ENCODE measurements at regions not wholly inside any gene's neighbourhood (a gene's known extent, or its start where the extent isn't known, plus 50 kb on each side); places are given as distances from the start of the nearest gene placed in this dataset.

- Histone ChIP-seq H3K9me3 (ENCODE audit: low read length) (no peaks in the 10 kb centered on the region), H4K20me1 (ENCODE audit: insufficient read depth, low read length) (no peaks in the 10 kb centered on the region), H2AFZ (ENCODE audit: low read length) (no peak overlapping the region), H3K79me2 (ENCODE audit: insufficient read depth, low read depth, low read length) (no peaks in the 10 kb centered on the region), H3K4me3 (ENCODE audit: low read depth, low read length, poor library complexity, severe bottlenecking) (no peak overlapping the region), H3K36me3 (ENCODE audit: insufficient read depth, low read length) (no peaks in the 10 kb centered on the region), H3K27ac (ENCODE audit: low read depth, low read length, poor library complexity, severe bottlenecking) (no peak overlapping the region), H3K4me2 (ENCODE audit: low read length) (no peak overlapping the region), H3K4me1 (ENCODE audit: insufficient read depth, low read length, poor library complexity, severe bottlenecking) (no peaks in the 10 kb centered on the region), H3K9me2 (ENCODE audit: insufficient read depth, low read length) (no peaks in the 10 kb centered on the region)
- intact Hi-C loops (cut with micrococcal nuclease; ENCODE audit: unreplicated experiment) = no loop called here
- no peak for TF ChIP-seq EZH2phosphoT487 (IDR thresholded peaks at IDR 0.05; ENCODE audit: borderline replicate concordance, low read depth, low read length)
- no peak for TF ChIP-seq CTCF (conservative IDR thresholded peaks at IDR 0.05; ENCODE audit: low read length)
- POLR2A ChIA-PET = no interaction called here
- no peak for DNase-seq (ENCODE audit: low spot score)
- CTCF ChIA-PET (ENCODE audit: unreplicated experiment) = no interaction called here
- BruUV-seq (replicated peaks) = no TSS peak
These were observed 75.2 kb upstream of the GALNT5 start for GRCh38 chr2:157182204-157182709.

- ChIA-PET CTCF (ENCODE audit: unreplicated experiment) (no interaction called here), POLR2A (no interaction called here)
- no peak for TF ChIP-seq CTCF (conservative IDR thresholded peaks at IDR 0.05; ENCODE audit: low read length)
- TF ChIP-seq EZH2phosphoT487 (IDR thresholded peaks at IDR 0.05; ENCODE audit: borderline replicate concordance, low read depth, low read length) = no peak
- no peaks in the 10 kb centered on the region for H3K36me3 ChIP-seq (ENCODE audit: insufficient read depth, low read length)
- no peak for DNase-seq (ENCODE audit: low spot score)
- H3K27ac ChIP-seq (ENCODE audit: low read depth, low read length, poor library complexity, severe bottlenecking) = no peak overlapping the region
- H2AFZ ChIP-seq (ENCODE audit: low read length) = no peak overlapping the region
- no peaks in the 10 kb centered on the region for H4K20me1 ChIP-seq (ENCODE audit: insufficient read depth, low read length)
- no peak overlapping the region for H3K4me3 ChIP-seq (ENCODE audit: low read depth, low read length, poor library complexity, severe bottlenecking)
- no peak overlapping the region for H3K4me2 ChIP-seq (ENCODE audit: low read length)
- no peaks in the 10 kb centered on the region for H3K9me2 ChIP-seq (ENCODE audit: insufficient read depth, low read length)
- H3K9me3 ChIP-seq (ENCODE audit: low read length) = no peaks in the 10 kb centered on the region
- BruUV-seq (replicated peaks) = no TSS peak
- H3K4me1 ChIP-seq (ENCODE audit: insufficient read depth, low read length, poor library complexity, severe bottlenecking) = no peaks in the 10 kb centered on the region
- intact Hi-C loops (cut with micrococcal nuclease; ENCODE audit: unreplicated experiment) = no loop called here
- no peaks in the 10 kb centered on the region for H3K79me2 ChIP-seq (ENCODE audit: insufficient read depth, low read depth, low read length)
These were observed 74.6 kb upstream of the GALNT5 start for GRCh38 chr2:157182834-157183396.

- Histone ChIP-seq H2AFZ (ENCODE audit: low read length) (no peak overlapping the region), H3K79me2 (ENCODE audit: insufficient read depth, low read depth, low read length) (no peaks in the 10 kb centered on the region), H4K20me1 (ENCODE audit: insufficient read depth, low read length) (no peaks in the 10 kb centered on the region), H3K27ac (ENCODE audit: low read depth, low read length, poor library complexity, severe bottlenecking) (no peak overlapping the region), H3K36me3 (ENCODE audit: insufficient read depth, low read length) (no peaks in the 10 kb centered on the region), H3K9me2 (ENCODE audit: insufficient read depth, low read length) (no peaks in the 10 kb centered on the region), H3K4me2 (ENCODE audit: low read length) (no peak overlapping the region), H3K4me1 (ENCODE audit: insufficient read depth, low read length, poor library complexity, severe bottlenecking) (no peaks in the 10 kb centered on the region), H3K4me3 (ENCODE audit: low read depth, low read length, poor library complexity, severe bottlenecking) (no peak overlapping the region), H3K9me3 (ENCODE audit: low read length) (no peaks in the 10 kb centered on the region)
- POLR2A ChIA-PET = interaction anchor here (0.8 kb wide), 1 partner anchor 596 kb away, joined by 3 read pairs; no protein-coding TSS in a partner anchor
- no TSS peak for BruUV-seq (replicated peaks)
- intact Hi-C loops (cut with micrococcal nuclease; ENCODE audit: unreplicated experiment) = no loop called here
- no peak for TF ChIP-seq EZH2phosphoT487 (IDR thresholded peaks at IDR 0.05; ENCODE audit: borderline replicate concordance, low read depth, low read length)
- TF ChIP-seq CTCF (conservative IDR thresholded peaks at IDR 0.05; ENCODE audit: low read length) = no peak
- CTCF ChIA-PET (ENCODE audit: unreplicated experiment) = no interaction called here
- no peak for DNase-seq (ENCODE audit: low spot score)
These were observed 73.2 kb upstream of the GALNT5 start for GRCh38 chr2:157184161-157184895.

Data from OCI-LY7 (cell line).